ENCODE measurements at regions not wholly inside any gene's neighbourhood (a gene's known extent, or its start where the extent isn't known, plus 50 kb on each side); places are given as distances from the start of the nearest gene placed in this dataset.

DNA sequence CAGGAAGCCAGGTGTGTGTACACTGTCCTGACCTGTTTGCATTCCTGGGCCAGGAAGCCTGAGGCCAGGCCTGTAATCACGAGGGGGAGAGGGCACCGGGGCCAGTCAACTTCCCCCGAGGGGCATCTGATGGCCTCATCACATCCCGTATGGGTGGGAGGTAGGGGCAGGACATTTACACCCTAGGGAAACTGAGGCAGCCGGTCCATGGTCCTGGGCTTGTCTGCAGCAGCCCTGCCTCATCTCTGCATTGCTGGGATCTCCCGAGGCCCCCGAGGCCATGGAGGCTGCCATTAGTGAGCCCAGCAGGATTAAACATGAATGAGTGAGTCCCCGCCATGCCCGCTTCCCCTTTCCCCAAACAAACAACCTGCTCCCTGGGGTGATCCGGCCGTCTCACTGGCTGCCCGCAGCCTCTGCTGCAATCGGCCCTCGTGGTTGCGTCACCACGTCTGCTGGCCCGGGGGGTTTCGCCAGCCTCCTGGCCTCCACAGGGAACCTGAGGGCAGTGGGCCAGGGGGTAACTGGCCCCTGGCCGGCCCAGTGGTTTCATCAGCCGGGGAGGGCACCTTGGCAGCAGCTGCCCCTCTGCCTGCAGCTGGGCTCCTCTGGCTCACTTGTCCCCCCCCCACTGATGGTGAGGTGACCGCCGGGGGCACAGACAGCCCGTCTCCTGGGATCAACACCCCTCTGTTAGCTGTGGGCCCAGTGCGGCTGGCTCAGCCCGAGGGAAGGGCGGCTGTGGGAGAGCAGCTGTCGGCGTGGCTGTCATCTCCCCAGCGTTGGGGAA is 88.3 kb upstream of the GSE1 start (continued):
- peak; percentile 20; the same call in 1 of the 2 replicates for TF ChIP-seq ZNF710 (CRISPR knock-in tag; IDR thresholded peaks at IDR 0.05; ENCODE audit: borderline replicate concordance)
- TF ChIP-seq ZNF556 (CRISPR knock-in tag; IDR thresholded peaks at IDR 0.05; ENCODE audit: borderline replicate concordance): no peak; the same call in 1 of the 2 replicates
- peak; percentile 30; the same call in 1 of the 2 replicates for TF ChIP-seq ZNF777 (CRISPR knock-in tag; IDR thresholded peaks at IDR 0.05)
- peak; percentile 56 for TF ChIP-seq AGO2 (optimal IDR thresholded peaks at IDR 0.05; ENCODE audit: low read depth, low read length)
- TF ChIP-seq, protein P1, sequence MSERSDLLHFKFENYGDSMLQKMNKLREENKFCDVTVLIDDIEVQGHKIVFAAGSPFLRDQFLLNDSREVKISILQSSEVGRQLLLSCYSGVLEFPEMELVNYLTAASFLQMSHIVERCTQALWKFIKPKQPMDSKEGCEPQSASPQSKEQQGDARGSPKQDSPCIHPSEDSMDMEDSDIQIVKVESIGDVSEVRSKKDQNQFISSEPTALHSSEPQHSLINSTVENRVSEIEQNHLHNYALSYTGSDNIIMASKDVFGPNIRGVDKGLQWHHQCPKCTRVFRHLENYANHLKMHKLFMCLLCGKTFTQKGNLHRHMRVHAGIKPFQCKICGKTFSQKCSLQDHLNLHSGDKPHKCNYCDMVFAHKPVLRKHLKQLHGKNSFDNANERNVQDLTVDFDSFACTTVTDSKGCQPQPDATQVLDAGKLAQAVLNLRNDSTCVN (CRISPR knock-in tag; IDR thresholded peaks at IDR 0.05; ENCODE audit: borderline replicate concordance): peak; percentile 6; the same call in 1 of the 2 replicates
- peak; percentile 85 for TF ChIP-seq ZFY (CRISPR knock-in tag; IDR thresholded peaks at IDR 0.05)
- no peak for TF ChIP-seq MTF1 (CRISPR knock-in tag; IDR thresholded peaks at IDR 0.05)
- TF ChIP-seq, protein P2, sequence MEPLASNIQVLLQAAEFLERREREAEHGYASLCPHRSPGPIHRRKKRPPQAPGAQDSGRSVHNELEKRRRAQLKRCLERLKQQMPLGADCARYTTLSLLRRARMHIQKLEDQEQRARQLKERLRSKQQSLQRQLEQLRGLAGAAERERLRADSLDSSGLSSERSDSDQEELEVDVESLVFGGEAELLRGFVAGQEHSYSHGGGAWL (CRISPR knock-in tag; IDR thresholded peaks at IDR 0.05): peak; percentile 48
- TF ChIP-seq, protein P3, sequence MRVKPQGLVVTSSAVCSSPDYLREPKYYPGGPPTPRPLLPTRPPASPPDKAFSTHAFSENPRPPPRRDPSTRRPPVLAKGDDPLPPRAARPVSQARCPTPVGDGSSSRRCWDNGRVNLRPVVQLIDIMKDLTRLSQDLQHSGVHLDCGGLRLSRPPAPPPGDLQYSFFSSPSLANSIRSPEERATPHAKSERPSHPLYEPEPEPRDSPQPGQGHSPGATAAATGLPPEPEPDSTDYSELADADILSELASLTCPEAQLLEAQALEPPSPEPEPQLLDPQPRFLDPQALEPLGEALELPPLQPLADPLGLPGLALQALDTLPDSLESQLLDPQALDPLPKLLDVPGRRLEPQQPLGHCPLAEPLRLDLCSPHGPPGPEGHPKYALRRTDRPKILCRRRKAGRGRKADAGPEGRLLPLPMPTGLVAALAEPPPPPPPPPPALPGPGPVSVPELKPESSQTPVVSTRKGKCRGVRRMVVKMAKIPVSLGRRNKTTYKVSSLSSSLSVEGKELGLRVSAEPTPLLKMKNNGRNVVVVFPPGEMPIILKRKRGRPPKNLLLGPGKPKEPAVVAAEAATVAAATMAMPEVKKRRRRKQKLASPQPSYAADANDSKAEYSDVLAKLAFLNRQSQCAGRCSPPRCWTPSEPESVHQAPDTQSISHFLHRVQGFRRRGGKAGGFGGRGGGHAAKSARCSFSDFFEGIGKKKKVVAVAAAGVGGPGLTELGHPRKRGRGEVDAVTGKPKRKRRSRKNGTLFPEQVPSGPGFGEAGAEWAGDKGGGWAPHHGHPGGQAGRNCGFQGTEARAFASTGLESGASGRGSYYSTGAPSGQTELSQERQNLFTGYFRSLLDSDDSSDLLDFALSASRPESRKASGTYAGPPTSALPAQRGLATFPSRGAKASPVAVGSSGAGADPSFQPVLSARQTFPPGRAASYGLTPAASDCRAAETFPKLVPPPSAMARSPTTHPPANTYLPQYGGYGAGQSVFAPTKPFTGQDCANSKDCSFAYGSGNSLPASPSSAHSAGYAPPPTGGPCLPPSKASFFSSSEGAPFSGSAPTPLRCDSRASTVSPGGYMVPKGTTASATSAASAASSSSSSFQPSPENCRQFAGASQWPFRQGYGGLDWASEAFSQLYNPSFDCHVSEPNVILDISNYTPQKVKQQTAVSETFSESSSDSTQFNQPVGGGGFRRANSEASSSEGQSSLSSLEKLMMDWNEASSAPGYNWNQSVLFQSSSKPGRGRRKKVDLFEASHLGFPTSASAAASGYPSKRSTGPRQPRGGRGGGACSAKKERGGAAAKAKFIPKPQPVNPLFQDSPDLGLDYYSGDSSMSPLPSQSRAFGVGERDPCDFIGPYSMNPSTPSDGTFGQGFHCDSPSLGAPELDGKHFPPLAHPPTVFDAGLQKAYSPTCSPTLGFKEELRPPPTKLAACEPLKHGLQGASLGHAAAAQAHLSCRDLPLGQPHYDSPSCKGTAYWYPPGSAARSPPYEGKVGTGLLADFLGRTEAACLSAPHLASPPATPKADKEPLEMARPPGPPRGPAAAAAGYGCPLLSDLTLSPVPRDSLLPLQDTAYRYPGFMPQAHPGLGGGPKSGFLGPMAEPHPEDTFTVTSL (CRISPR knock-in tag; IDR thresholded peaks at IDR 0.05; ENCODE audit: borderline replicate concordance): peak; percentile 84
- no peak for TF ChIP-seq HNRNPLL (IDR thresholded peaks at IDR 0.05; ENCODE audit: low read depth, low read length, poor library complexity, severe bottlenecking)
- TF ChIP-seq SMAD3 (CRISPR knock-in tag; IDR thresholded peaks at IDR 0.05): peak; percentile 65
- peak; percentile 67; the same call in 1 of the 2 replicates for TF ChIP-seq FOXK1 (CRISPR knock-in tag; IDR thresholded peaks at IDR 0.05; ENCODE audit: borderline replicate concordance, low read depth)
- TF ChIP-seq FOXO1 (CRISPR knock-in tag; IDR thresholded peaks at IDR 0.05): peak; percentile 95
- TF ChIP-seq CENPT (CRISPR knock-in tag; IDR thresholded peaks at IDR 0.05; ENCODE audit: low read depth): 0 out of 2 replicates have a peak, but pooled peaks have one; percentile 9
- TF ChIP-seq HMGXB4 (CRISPR knock-in tag; IDR thresholded peaks at IDR 0.05; ENCODE audit: borderline replicate concordance in 1 of 2, low read depth in 1 of 2): peak in 1 of 2 experiments; percentile 89; a peak in 2 of 4 replicates
- no peak for TF ChIP-seq ZNF562 (CRISPR knock-in tag; IDR thresholded peaks at IDR 0.05; ENCODE audit: borderline replicate concordance)
